GM23338 (cell line): ENCODE measurements at regions not wholly inside any gene's neighbourhood (a gene's known extent, or its start where the extent isn't known, plus 50 kb on each side); places are given as distances from the start of the nearest gene placed in this dataset.

Source experiments
- ATAC-seq: fragments of 200-7000 bp; cut with Tn5 transposase; 3 replicates; pipeline ENCODE4 v1.9.1; 2020
- DNase-seq: peaks from one replicate; pipeline ENCODE4 v3.0.0-alpha.2; 2015; ENCODE audit warnings: low spot score
- H2AFZ ChIP-seq: fragments of 200-600 bp; sonication (generic); 2 replicates; pipeline ENCODE4 v1.8.0; 2016; ENCODE audit warnings: antibody characterized with exemption, mild to moderate bottlenecking, moderate library complexity
- H3F3A ChIP-seq: fragments of 200-600 bp; sonication (generic); replicated peaks from 2 replicates; pipeline ENCODE4 v1.8.0; 2017; ENCODE audit warnings: antibody characterized with exemption, mixed run types, low read depth
- H3K27ac ChIP-seq: fragments of 200-600 bp; sonication (generic); 2 replicates; pipeline ENCODE4 v1.6.1; 2016; ENCODE audit warnings: low read depth
- H3K27me3 ChIP-seq: fragments of 200-600 bp; sonication (generic); 2 replicates; pipeline ENCODE4 v1.8.0; 2016; ENCODE audit warnings: mild to moderate bottlenecking, mixed run types, moderate library complexity; ENCODE audit not compliant: insufficient read depth
- H3K36me3 ChIP-seq: fragments of 200-600 bp; sonication (generic); 2 replicates; pipeline ENCODE4 v1.8.0; 2016; ENCODE audit warnings: mild to moderate bottlenecking; ENCODE audit not compliant: insufficient read depth
- H3K4me1 ChIP-seq: fragments of 200-600 bp; sonication (generic); 2 replicates; pipeline ENCODE4 v1.8.0; 2016; ENCODE audit warnings: mild to moderate bottlenecking, moderate library complexity; ENCODE audit not compliant: insufficient read depth
- H3K4me2 ChIP-seq: fragments of 200-600 bp; sonication (generic); 2 replicates; pipeline ENCODE4 v1.7.1; 2017; ENCODE audit warnings: mixed run types
- H3K4me3 ChIP-seq: fragments of 200-600 bp; sonication (generic); 2 replicates; pipeline ENCODE4 v1.6.1; 2016; ENCODE audit warnings: mixed run types
- H3K79me2 ChIP-seq: fragments of 200-600 bp; sonication (generic); replicated peaks from 2 replicates; pipeline ENCODE4 v1.8.0; 2017; ENCODE audit warnings: mild to moderate bottlenecking; ENCODE audit not compliant: insufficient read depth
- H3K9me2 ChIP-seq: fragments of 200-600 bp; sonication (generic); 2 replicates; pipeline ENCODE4 v1.8.0; 2017; ENCODE audit not compliant: insufficient read depth
- H4K20me1 ChIP-seq: fragments of 200-600 bp; sonication (generic); replicated peaks from 2 replicates; pipeline ENCODE4 v1.8.0; 2017; ENCODE audit warnings: mild to moderate bottlenecking; ENCODE audit not compliant: insufficient read depth
- H3K27ac Mint-ChIP-seq: 2 replicates; pipeline ENCODE4 v1.8.0; 2020; ENCODE audit warnings: inconsistent platforms, mild to moderate bottlenecking, moderate library complexity, mixed read lengths
- H3K27me3 Mint-ChIP-seq: 3 replicates; pipeline ENCODE4 v1.8.0; 2022; ENCODE audit warnings: low read depth, mild to moderate bottlenecking, moderate library complexity, mixed read lengths, inconsistent platforms; ENCODE audit not compliant: insufficient read depth, poor library complexity
- H3K36me3 Mint-ChIP-seq: 3 replicates; pipeline ENCODE4 v1.8.0; 2021; ENCODE audit warnings: low read depth, mild to moderate bottlenecking, inconsistent platforms, moderate library complexity, mixed read lengths
- H3K4me1 Mint-ChIP-seq: 3 replicates; pipeline ENCODE4 v1.8.0; 2020; ENCODE audit warnings: mild to moderate bottlenecking, inconsistent platforms, mixed read lengths
- H3K4me3 Mint-ChIP-seq: 3 replicates; pipeline ENCODE4 v1.8.0; 2021; ENCODE audit warnings: moderate library complexity, mild to moderate bottlenecking, inconsistent platforms, mixed read lengths
- H3K9me3 Mint-ChIP-seq: 3 replicates; pipeline ENCODE4 v1.8.0; 2020; ENCODE audit warnings: moderate library complexity, mild to moderate bottlenecking, inconsistent platforms, mixed read lengths
- CREB1 ChIP-seq: fragments of 250-450 bp; sonication (Bioruptor Pico); IDR thresholded peaks from 2 replicates; pipeline ENCODE4 v1.5.0; 2020; ENCODE audit warnings: low read depth, mild to moderate bottlenecking, moderate library complexity
- EZH2 ChIP-seq: fragments of 200-600 bp; sonication (generic); IDR thresholded peaks from one replicate; pipeline ENCODE4 v1.8.0; 2017; ENCODE audit warnings: antibody characterized with exemption, mild to moderate bottlenecking, low read depth; ENCODE audit not compliant: unreplicated experiment
- EZH2phosphoT487 ChIP-seq: fragments of 200-600 bp; sonication (generic); IDR thresholded peaks from one replicate; pipeline ENCODE4 v1.8.1; 2018; ENCODE audit warnings: antibody characterized with exemption; ENCODE audit not compliant: unreplicated experiment
- JUNB ChIP-seq: IDR thresholded peaks from one replicate; pipeline ENCODE4 v1.6.1; 2016; ENCODE audit warnings: antibody characterized with exemption; ENCODE audit not compliant: unreplicated experiment
- NANOG ChIP-seq: IDR thresholded peaks from 2 replicates; pipeline ENCODE4 v1.6.1; 2016; ENCODE audit warnings: antibody characterized with exemption, borderline replicate concordance
- POLR2AphosphoS5 ChIP-seq: IDR thresholded peaks from 2 replicates; pipeline ENCODE4 v1.6.1; 2016; ENCODE audit warnings: antibody characterized with exemption, low read depth
- STAT1 ChIP-seq: IDR thresholded peaks from one replicate; pipeline ENCODE4 v1.6.1; 2016; ENCODE audit warnings: antibody characterized with exemption; ENCODE audit not compliant: unreplicated experiment
- ZNF114 ChIP-seq: fragments of 250-450 bp; sonication (Bioruptor Pico); IDR thresholded peaks from 2 replicates; pipeline ENCODE4 v1.5.0; 2020; ENCODE audit warnings: mild to moderate bottlenecking, moderate library complexity
- ZNF331 ChIP-seq: fragments of 250-450 bp; sonication (Bioruptor Pico); IDR thresholded peaks from 2 replicates; pipeline ENCODE4 v1.5.0; 2020; ENCODE audit warnings: low read depth, mild to moderate bottlenecking, moderate library complexity
- TF ChIP-seq, protein P1 (sequence below): IDR thresholded peaks from 2 replicates; pipeline ENCODE4 v1.6.1; 2016; ENCODE audit warnings: antibody characterized with exemption
- TF ChIP-seq, protein P2 (sequence below): IDR thresholded peaks from one replicate; pipeline ENCODE4 v1.6.1; 2018; ENCODE audit warnings: antibody characterized with exemption; ENCODE audit not compliant: unreplicated experiment
- TF ChIP-seq, protein P3 (sequence below), 2 experiments: fragments of 200-600 bp in 1 of 2; sonication (generic) in 1 of 2; conservative IDR thresholded peaks; 2 replicates each; pipeline versions ENCODE4 v1.5.1 to v1.6.1; 2016 to 2017; ENCODE audit warnings: antibody characterized with exemption in 2 of 2, low read depth in 2 of 2, mild to moderate bottlenecking in 2 of 2, moderate library complexity in 1 of 2

- peaks cover 41% of the 10 kb centered on the region for H3K27me3 ChIP-seq
- H3F3A ChIP-seq = no peaks in the 10 kb centered on the region
- no peaks in the 10 kb centered on the region for H3K36me3 Mint-ChIP-seq
- no peaks in the 10 kb centered on the region; the same call in 1 of the 2 replicates for H3K4me1 ChIP-seq
- 0 out of 2 replicates have a peak, but pooled peaks cover 3% of the 10 kb centered on the region for H3K9me2 ChIP-seq
- peaks cover 1% of the 10 kb centered on the region; the same call in 1 of the 3 replicates for H3K4me1 Mint-ChIP-seq
- H3K27me3 Mint-ChIP-seq = peaks cover 10% of the 10 kb centered on the region
- H3K27ac ChIP-seq = no peak overlapping the region
- no peak for DNase-seq
- TF ChIP-seq ZNF331 (CRISPR knock-in tag) = no peak
- H3K4me3 Mint-ChIP-seq = no peak overlapping the region
- H3K27ac Mint-ChIP-seq = no peak overlapping the region
- H3K4me3 ChIP-seq = no peak overlapping the region
- no peak overlapping the region for H2AFZ ChIP-seq
- H4K20me1 ChIP-seq = no peaks in the 10 kb centered on the region
- H3K4me2 ChIP-seq = no peak overlapping the region
- H3K9me3 Mint-ChIP-seq = no peaks in the 10 kb centered on the region
- no peaks in the 10 kb centered on the region for H3K79me2 ChIP-seq
- no peak for ATAC-seq
- H3K36me3 ChIP-seq = no peaks in the 10 kb centered on the region
These were observed 100.7 kb upstream of the TBX5 start for GRCh38 chr12:114506651-114507050.

DNA sequence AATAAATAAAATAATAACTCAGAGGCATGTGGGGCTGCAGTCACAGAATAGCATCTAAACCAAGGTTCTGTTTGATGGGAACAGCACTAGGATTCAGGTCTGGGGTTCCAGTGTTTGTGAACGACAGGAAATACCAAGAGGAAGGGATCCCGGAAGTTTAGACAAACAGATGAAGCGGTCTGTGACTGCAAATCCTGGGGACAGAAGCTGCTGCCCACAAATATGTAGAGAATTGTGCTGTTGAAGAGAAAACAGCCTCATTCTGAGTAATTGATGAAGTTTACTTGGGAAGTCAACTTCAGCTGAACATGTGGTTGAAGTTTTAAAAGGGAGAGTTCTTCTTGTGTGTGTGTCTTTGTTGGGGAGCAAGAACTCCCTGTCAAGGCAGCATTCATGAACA is 98.4 kb upstream of the TBX5 start:
- peaks cover 13% of the 10 kb centered on the region; the same call in 2 of the 3 replicates for H3K4me1 Mint-ChIP-seq
- 0 out of 2 replicates have a peak, but pooled peaks cover 3% of the 10 kb centered on the region for H3K9me2 ChIP-seq
- DNase-seq = no peak
- H3K4me3 Mint-ChIP-seq = no peak overlapping the region
- no peak overlapping the region for H3K4me3 ChIP-seq
- H3K27ac ChIP-seq = no peak overlapping the region
- no peaks in the 10 kb centered on the region for H3K79me2 ChIP-seq
- no peak overlapping the region for H2AFZ ChIP-seq
- H3K36me3 Mint-ChIP-seq = no peaks in the 10 kb centered on the region
- TF ChIP-seq ZNF331 (CRISPR knock-in tag) (no peak), JUNB (no peak), NANOG (no peak), CREB1 (CRISPR knock-in tag) (no peak)
- no peaks in the 10 kb centered on the region for H3K36me3 ChIP-seq
- H4K20me1 ChIP-seq = no peaks in the 10 kb centered on the region
- H3K4me1 ChIP-seq = peaks cover 5% of the 10 kb centered on the region; the same call in 1 of the 2 replicates
- H3K9me3 Mint-ChIP-seq = no peaks in the 10 kb centered on the region
- peaks cover 24% of the 10 kb centered on the region for H3K27me3 Mint-ChIP-seq
- H3K27me3 ChIP-seq = peaks cover 65% of the 10 kb centered on the region
- no peak overlapping the region for H3K4me2 ChIP-seq
- ATAC-seq = no peak
- no peaks in the 10 kb centered on the region for H3F3A ChIP-seq
- no peak overlapping the region for H3K27ac Mint-ChIP-seq

- no peak for DNase-seq
- no peaks in the 10 kb centered on the region for H3K36me3 Mint-ChIP-seq
- 0 out of 2 replicates have a peak, but pooled peaks cover 3% of the 10 kb centered on the region for H3K9me2 ChIP-seq
- peak overlapping the region; percentile 62 for H3K4me3 ChIP-seq
- H3K9me3 Mint-ChIP-seq = no peaks in the 10 kb centered on the region
- H3K4me2 ChIP-seq = peak overlapping the region; percentile 73
- 0 out of 2 replicates have a peak, but pooled peaks cover 5% of the 10 kb centered on the region for H3K4me1 ChIP-seq
- H4K20me1 ChIP-seq = no peaks in the 10 kb centered on the region
- no peaks in the 10 kb centered on the region; the same call in 1 of the 2 replicates for H3K36me3 ChIP-seq
- H3K79me2 ChIP-seq = no peaks in the 10 kb centered on the region
- no peak overlapping the region for H3K27ac Mint-ChIP-seq
- H3F3A ChIP-seq = no peaks in the 10 kb centered on the region
- H3K27ac ChIP-seq = no peak overlapping the region
- H3K4me3 Mint-ChIP-seq = peak overlapping the region; percentile 65
- ATAC-seq = no peak
- H2AFZ ChIP-seq = peak overlapping the region; percentile 92
- peaks cover 31% of the 10 kb centered on the region for H3K27me3 Mint-ChIP-seq
- H3K27me3 ChIP-seq = peaks cover 63% of the 10 kb centered on the region
- H3K4me1 Mint-ChIP-seq = peaks cover 13% of the 10 kb centered on the region; the same call in 2 of the 3 replicates
- TF ChIP-seq, protein P1, sequence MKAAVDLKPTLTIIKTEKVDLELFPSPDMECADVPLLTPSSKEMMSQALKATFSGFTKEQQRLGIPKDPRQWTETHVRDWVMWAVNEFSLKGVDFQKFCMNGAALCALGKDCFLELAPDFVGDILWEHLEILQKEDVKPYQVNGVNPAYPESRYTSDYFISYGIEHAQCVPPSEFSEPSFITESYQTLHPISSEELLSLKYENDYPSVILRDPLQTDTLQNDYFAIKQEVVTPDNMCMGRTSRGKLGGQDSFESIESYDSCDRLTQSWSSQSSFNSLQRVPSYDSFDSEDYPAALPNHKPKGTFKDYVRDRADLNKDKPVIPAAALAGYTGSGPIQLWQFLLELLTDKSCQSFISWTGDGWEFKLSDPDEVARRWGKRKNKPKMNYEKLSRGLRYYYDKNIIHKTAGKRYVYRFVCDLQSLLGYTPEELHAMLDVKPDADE = no peak
- TF ChIP-seq, protein P2, sequence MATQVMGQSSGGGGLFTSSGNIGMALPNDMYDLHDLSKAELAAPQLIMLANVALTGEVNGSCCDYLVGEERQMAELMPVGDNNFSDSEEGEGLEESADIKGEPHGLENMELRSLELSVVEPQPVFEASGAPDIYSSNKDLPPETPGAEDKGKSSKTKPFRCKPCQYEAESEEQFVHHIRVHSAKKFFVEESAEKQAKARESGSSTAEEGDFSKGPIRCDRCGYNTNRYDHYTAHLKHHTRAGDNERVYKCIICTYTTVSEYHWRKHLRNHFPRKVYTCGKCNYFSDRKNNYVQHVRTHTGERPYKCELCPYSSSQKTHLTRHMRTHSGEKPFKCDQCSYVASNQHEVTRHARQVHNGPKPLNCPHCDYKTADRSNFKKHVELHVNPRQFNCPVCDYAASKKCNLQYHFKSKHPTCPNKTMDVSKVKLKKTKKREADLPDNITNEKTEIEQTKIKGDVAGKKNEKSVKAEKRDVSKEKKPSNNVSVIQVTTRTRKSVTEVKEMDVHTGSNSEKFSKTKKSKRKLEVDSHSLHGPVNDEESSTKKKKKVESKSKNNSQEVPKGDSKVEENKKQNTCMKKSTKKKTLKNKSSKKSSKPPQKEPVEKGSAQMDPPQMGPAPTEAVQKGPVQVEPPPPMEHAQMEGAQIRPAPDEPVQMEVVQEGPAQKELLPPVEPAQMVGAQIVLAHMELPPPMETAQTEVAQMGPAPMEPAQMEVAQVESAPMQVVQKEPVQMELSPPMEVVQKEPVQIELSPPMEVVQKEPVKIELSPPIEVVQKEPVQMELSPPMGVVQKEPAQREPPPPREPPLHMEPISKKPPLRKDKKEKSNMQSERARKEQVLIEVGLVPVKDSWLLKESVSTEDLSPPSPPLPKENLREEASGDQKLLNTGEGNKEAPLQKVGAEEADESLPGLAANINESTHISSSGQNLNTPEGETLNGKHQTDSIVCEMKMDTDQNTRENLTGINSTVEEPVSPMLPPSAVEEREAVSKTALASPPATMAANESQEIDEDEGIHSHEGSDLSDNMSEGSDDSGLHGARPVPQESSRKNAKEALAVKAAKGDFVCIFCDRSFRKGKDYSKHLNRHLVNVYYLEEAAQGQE = no peak
- TF ChIP-seq, protein P3, sequence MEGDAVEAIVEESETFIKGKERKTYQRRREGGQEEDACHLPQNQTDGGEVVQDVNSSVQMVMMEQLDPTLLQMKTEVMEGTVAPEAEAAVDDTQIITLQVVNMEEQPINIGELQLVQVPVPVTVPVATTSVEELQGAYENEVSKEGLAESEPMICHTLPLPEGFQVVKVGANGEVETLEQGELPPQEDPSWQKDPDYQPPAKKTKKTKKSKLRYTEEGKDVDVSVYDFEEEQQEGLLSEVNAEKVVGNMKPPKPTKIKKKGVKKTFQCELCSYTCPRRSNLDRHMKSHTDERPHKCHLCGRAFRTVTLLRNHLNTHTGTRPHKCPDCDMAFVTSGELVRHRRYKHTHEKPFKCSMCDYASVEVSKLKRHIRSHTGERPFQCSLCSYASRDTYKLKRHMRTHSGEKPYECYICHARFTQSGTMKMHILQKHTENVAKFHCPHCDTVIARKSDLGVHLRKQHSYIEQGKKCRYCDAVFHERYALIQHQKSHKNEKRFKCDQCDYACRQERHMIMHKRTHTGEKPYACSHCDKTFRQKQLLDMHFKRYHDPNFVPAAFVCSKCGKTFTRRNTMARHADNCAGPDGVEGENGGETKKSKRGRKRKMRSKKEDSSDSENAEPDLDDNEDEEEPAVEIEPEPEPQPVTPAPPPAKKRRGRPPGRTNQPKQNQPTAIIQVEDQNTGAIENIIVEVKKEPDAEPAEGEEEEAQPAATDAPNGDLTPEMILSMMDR (conservative IDR thresholded peaks at IDR 0.05; ENCODE audit: low read depth in 2 of 2) = no peak
- TF ChIP-seq CREB1 (CRISPR knock-in tag) (no peak), EZH2 (no peak), NANOG (no peak), ZNF331 (CRISPR knock-in tag) (no peak), JUNB (no peak), STAT1 (no peak), EZH2phosphoT487 (no peak), POLR2AphosphoS5 (no peak), ZNF114 (CRISPR knock-in tag) (no peak)
These were observed 95.5 kb upstream of the TBX5 start for GRCh38 chr12:114501474-114501807.
